Mesenchymal stem cell (in vitro differentiated cells and primary cell): ENCODE measurements at regions not wholly inside any gene's neighbourhood (a gene's known extent, or its start where the extent isn't known, plus 50 kb on each side); places are given as distances from the start of the nearest gene placed in this dataset.

Source experiments
- DNase-seq: peaks from one replicate; pipeline ENCODE4 v3.0.0-alpha.2; 2013
- H2AFZ ChIP-seq: one replicate; pipeline ENCODE4 v1.6.1; 2013; ENCODE audit warnings: low read depth, mild to moderate bottlenecking, control low read depth, inconsistent platforms, low read length, moderate library complexity
- H2AK5ac ChIP-seq: 2 replicates; pipeline ENCODE4 v1.6.1; 2013; ENCODE audit warnings: low read length, moderate library complexity, mild to moderate bottlenecking, inconsistent platforms; ENCODE audit not compliant: severe bottlenecking
- H2BK120ac ChIP-seq: one replicate; pipeline ENCODE4 v1.6.1; 2013; ENCODE audit warnings: low read depth, mild to moderate bottlenecking, inconsistent platforms, low read length, moderate library complexity
- H2BK12ac ChIP-seq, 2 experiments: one replicate each; pipeline ENCODE4 v1.6.1; 2013; ENCODE audit warnings: inconsistent platforms in 2 of 2, low read length in 2 of 2, mild to moderate bottlenecking in 2 of 2, moderate library complexity in 2 of 2, control low read depth in 1 of 2
- H2BK15ac ChIP-seq: one replicate; pipeline ENCODE4 v1.6.1; 2013; ENCODE audit warnings: mild to moderate bottlenecking, low read depth, inconsistent platforms; ENCODE audit not compliant: poor library complexity, severe bottlenecking
- H2BK5ac ChIP-seq: 2 replicates; pipeline ENCODE4 v1.6.1; 2013; ENCODE audit warnings: low read depth, mild to moderate bottlenecking, low read length, control low read depth, inconsistent platforms; ENCODE audit not compliant: poor library complexity, severe bottlenecking
- H3K14ac ChIP-seq, 2 experiments: one replicate each; pipeline ENCODE4 v1.6.1; 2013; ENCODE audit warnings: inconsistent platforms in 2 of 2, low read length in 2 of 2, control low read depth in 1 of 2, mild to moderate bottlenecking in 1 of 2, moderate library complexity in 1 of 2
- H3K18ac ChIP-seq, 2 experiments: one replicate each; pipeline ENCODE4 v1.6.1; 2013; ENCODE audit warnings: inconsistent platforms in 2 of 2, low read length in 2 of 2, control low read depth in 1 of 2, low read depth in 1 of 2, mild to moderate bottlenecking in 1 of 2
- H3K23ac ChIP-seq, 2 experiments: one replicate each; pipeline ENCODE4 v1.6.1; 2013; ENCODE audit warnings: inconsistent platforms in 2 of 2, low read length in 2 of 2, mild to moderate bottlenecking in 2 of 2, moderate library complexity in 2 of 2, control low read depth in 1 of 2
- H3K27ac ChIP-seq: 2 replicates; pipeline ENCODE4 v1.5.1; 2013; ENCODE audit warnings: mild to moderate bottlenecking, moderate library complexity, low read length, control low read depth, inconsistent platforms; ENCODE audit not compliant: poor library complexity, severe bottlenecking
- H3K27me3 ChIP-seq, 2 experiments: 2 replicates each; pipeline versions ENCODE4 v1.6.1 to v1.7.0; 2013; ENCODE audit warnings: low read length in 2 of 2, mild to moderate bottlenecking in 2 of 2, moderate library complexity in 2 of 2, control low read depth in 1 of 2, inconsistent platforms in 1 of 2; ENCODE audit not compliant: control insufficient read depth in 1 of 2, insufficient read depth in 1 of 2
- H3K36me3 ChIP-seq, 2 experiments: 2 replicates each; pipeline versions ENCODE4 v1.6.1 to v1.7.0; 2013; ENCODE audit warnings: low read length in 2 of 2, control low read depth in 1 of 2, inconsistent platforms in 1 of 2, low read depth in 1 of 2, mild to moderate bottlenecking in 1 of 2; ENCODE audit not compliant: insufficient read depth in 2 of 2, control insufficient read depth in 1 of 2
- H3K4ac ChIP-seq, 2 experiments: one replicate each; pipeline ENCODE4 v1.6.1; 2013; ENCODE audit warnings: inconsistent platforms in 2 of 2, low read length in 2 of 2, mild to moderate bottlenecking in 2 of 2, moderate library complexity in 2 of 2, control low read depth in 1 of 2, low read depth in 1 of 2
- H3K4me1 ChIP-seq: 2 replicates; pipeline ENCODE4 v1.6.1; 2013; ENCODE audit warnings: low read depth, low read length, control low read depth; ENCODE audit not compliant: control insufficient read depth, insufficient read depth
- H3K4me2 ChIP-seq: 2 replicates; pipeline ENCODE4 v1.6.1; 2013; ENCODE audit warnings: low read length, mild to moderate bottlenecking, inconsistent platforms; ENCODE audit not compliant: poor library complexity, severe bottlenecking
- H3K4me3 ChIP-seq, 2 experiments: 2 replicates each; pipeline versions ENCODE4 v1.5.1 to v1.7.0; 2013; ENCODE audit warnings: low read length in 2 of 2, mild to moderate bottlenecking in 2 of 2, control low read depth in 1 of 2, low read depth in 1 of 2; ENCODE audit not compliant: insufficient read depth in 1 of 2
- H3K79me1 ChIP-seq: replicated peaks from 2 replicates; pipeline ENCODE4 v1.6.1; 2013; ENCODE audit warnings: mild to moderate bottlenecking, control low read depth, low read length, inconsistent platforms; ENCODE audit not compliant: poor library complexity, severe bottlenecking
- H3K9ac ChIP-seq: 2 replicates; pipeline ENCODE4 v1.7.0; 2013; ENCODE audit warnings: mild to moderate bottlenecking, low read length, moderate library complexity
- H3K9me3 ChIP-seq: 2 replicates; pipeline ENCODE4 v1.7.0; 2013; ENCODE audit warnings: mild to moderate bottlenecking, low read length; ENCODE audit not compliant: control insufficient read depth
- H4K8ac ChIP-seq: one replicate; pipeline ENCODE4 v1.6.1; 2013; ENCODE audit warnings: inconsistent platforms, mild to moderate bottlenecking, low read length, moderate library complexity
- H4K91ac ChIP-seq: one replicate; pipeline ENCODE4 v1.6.1; 2013; ENCODE audit warnings: mild to moderate bottlenecking, low read length, inconsistent platforms
- WGBS: methylation state at CpG from one replicate; pipeline ENCODE4 v1.1.7; 2013; ENCODE audit warnings: mixed read lengths; 5-methylcytosine and 5-hydroxymethylcytosine counted together

GRCh38 chr22:44628273-44628672 is 73.7 kb upstream of the PRR5 start:
- peaks cover 25 to 33% of the 10 kb centered on the region in 2 experiments for H3K27me3 ChIP-seq
- no peaks in the 10 kb centered on the region for H3K79me1 ChIP-seq
- H3K9ac ChIP-seq, result no peak overlapping the region
- no peak overlapping the region for H3K14ac ChIP-seq
- no peak for DNase-seq
- H3K4me1 ChIP-seq, result no peaks in the 10 kb centered on the region
- H3K4ac ChIP-seq, result no peak overlapping the region
- H3K4me2 ChIP-seq, result no peak overlapping the region
- no peak overlapping the region for H2BK15ac ChIP-seq
- no peak overlapping the region for H3K4me3 ChIP-seq
- no peaks in the 10 kb centered on the region for H3K36me3 ChIP-seq
- H2AK5ac ChIP-seq, result no peak overlapping the region
- no peak overlapping the region for H3K18ac ChIP-seq
- H2BK12ac ChIP-seq, result no peak overlapping the region
- no peak overlapping the region for H3K23ac ChIP-seq
- no peak overlapping the region for H2BK5ac ChIP-seq
- WGBS, result 65% methylated on average over 4 of the region's 4 CpGs
- H4K8ac ChIP-seq, result no peak overlapping the region
- no peak overlapping the region for H3K27ac ChIP-seq
- H4K91ac ChIP-seq, result no peak overlapping the region
- H2BK120ac ChIP-seq, result no peak overlapping the region
- no peak overlapping the region for H2AFZ ChIP-seq
- H3K9me3 ChIP-seq, result no peaks in the 10 kb centered on the region

GRCh38 chr22:44627521-44628139 is 74.4 kb upstream of the PRR5 start:
- Histone ChIP-seq H3K4me1 (peaks cover 2% of the 10 kb centered on the region), H2BK120ac (no peak overlapping the region), H3K9ac (no peak overlapping the region), H3K9me3 (no peaks in the 10 kb centered on the region), H3K36me3 (no peaks in the 10 kb centered on the region), H3K27ac (no peak overlapping the region), H3K4me2 (no peak overlapping the region), H2BK12ac (no peak overlapping the region), H3K4ac (no peak overlapping the region), H4K91ac (peak overlapping the region; percentile 7), H3K79me1 (no peaks in the 10 kb centered on the region), H2BK5ac (no peak overlapping the region), H3K23ac (no peak overlapping the region), H3K18ac (no peak overlapping the region), H4K8ac (no peak overlapping the region), H2BK15ac (no peak overlapping the region), H2AK5ac (no peak overlapping the region), H3K27me3 (peaks cover 26 to 33% of the 10 kb centered on the region in 2 experiments), H2AFZ (no peak overlapping the region), H3K4me3 (peak overlapping the region in 1 of 2 experiments; percentile 26), H3K14ac (no peak overlapping the region)
- 67% methylated on average over 13 of the region's 19 CpGs for WGBS
- DNase-seq, result no peak

DNA sequence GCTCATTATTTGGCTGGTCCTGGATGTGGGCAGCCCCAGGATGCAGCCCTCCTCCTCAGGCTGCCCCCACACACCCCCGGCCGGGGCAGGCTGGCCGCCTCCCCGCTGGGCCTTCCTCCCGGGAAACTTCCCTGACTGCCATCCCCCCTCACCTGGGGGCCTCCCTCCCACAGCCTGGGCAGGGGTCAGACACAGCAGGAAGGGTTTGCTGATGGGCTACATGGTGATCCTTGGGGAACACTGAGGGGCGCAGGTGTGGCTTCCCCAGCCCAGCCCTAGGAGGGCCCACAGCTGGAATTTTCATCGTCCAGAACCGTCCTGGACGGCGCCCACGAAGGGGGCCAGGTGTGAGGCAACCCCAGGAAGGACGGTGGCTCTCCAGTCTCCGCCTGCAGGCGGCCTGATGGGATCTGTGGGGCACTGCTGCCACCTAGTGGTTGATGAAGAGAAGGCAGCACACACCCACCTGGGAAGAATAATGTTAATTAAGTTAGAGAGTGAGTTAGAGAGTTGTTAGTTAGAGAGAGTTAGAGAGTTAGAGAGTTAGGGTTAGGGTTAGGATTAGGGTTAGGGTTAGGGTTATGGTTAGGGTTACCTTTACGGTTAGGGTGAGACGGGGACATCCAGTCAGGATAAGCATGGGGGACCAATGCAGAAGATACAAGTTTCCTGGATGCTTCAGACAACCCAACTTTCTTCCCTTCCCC is 75.9 kb upstream of the PRR5 start:
- H2BK15ac ChIP-seq, result no peak overlapping the region
- no peak overlapping the region for H3K4me2 ChIP-seq
- no peak overlapping the region for H2AK5ac ChIP-seq
- H3K14ac ChIP-seq, result no peak overlapping the region
- H3K23ac ChIP-seq, result no peak overlapping the region
- H3K79me1 ChIP-seq, result no peaks in the 10 kb centered on the region
- H4K8ac ChIP-seq, result no peak overlapping the region
- H3K9ac ChIP-seq, result no peak overlapping the region
- H2AFZ ChIP-seq, result no peak overlapping the region
- no peak overlapping the region for H3K4me3 ChIP-seq
- H3K4ac ChIP-seq, result no peak overlapping the region
- peaks cover 4% of the 10 kb centered on the region for H3K4me1 ChIP-seq
- no peak overlapping the region for H2BK12ac ChIP-seq
- H3K27me3 ChIP-seq, result peaks cover 32 to 44% of the 10 kb centered on the region in 2 experiments
- no peaks in the 10 kb centered on the region for H3K9me3 ChIP-seq
- H2BK5ac ChIP-seq, result no peak overlapping the region
- H3K36me3 ChIP-seq, result no peaks in the 10 kb centered on the region
- no peak overlapping the region for H3K27ac ChIP-seq
- peak; percentile 59 for DNase-seq
- no peak overlapping the region for H4K91ac ChIP-seq
- 4% methylated on average over 13 of the region's 16 CpGs for WGBS
- H3K18ac ChIP-seq, result no peak overlapping the region
- no peak overlapping the region for H2BK120ac ChIP-seq

- Histone ChIP-seq H2AFZ (no peak overlapping the region), H4K8ac (no peak overlapping the region)
- WGBS, result 60% methylated on average over 7 of the region's 7 CpGs
These were observed 76.6 kb upstream of the PRR5 start for GRCh38 chr22:44625421-44625760.

More at GRCh38 chr22:44625421-44625760, 76.6 kb upstream of the PRR5 start:
- Histone ChIP-seq H3K14ac (no peak overlapping the region), H2BK12ac (no peak overlapping the region), H3K27ac (no peak overlapping the region), H2AK5ac (no peak overlapping the region), H3K9me3 (no peaks in the 10 kb centered on the region), H3K36me3 (no peaks in the 10 kb centered on the region), H3K18ac (no peak overlapping the region), H3K4me2 (no peak overlapping the region), H2BK15ac (no peak overlapping the region), H3K79me1 (no peaks in the 10 kb centered on the region), H2BK5ac (no peak overlapping the region), H3K4me3 (no peak overlapping the region), H3K23ac (no peak overlapping the region), H2BK120ac (no peak overlapping the region), H4K91ac (no peak overlapping the region), H3K4ac (peak overlapping the region in 1 of 2 experiments; percentile 21), H3K4me1 (peaks cover 4% of the 10 kb centered on the region), H3K27me3 (peaks cover 39 to 51% of the 10 kb centered on the region in 2 experiments), H3K9ac (no peak overlapping the region)
- no peak for DNase-seq
